NT2/D1 (cell line): ENCODE measurements at regions not wholly inside any gene's neighbourhood (a gene's known extent, or its start where the extent isn't known, plus 50 kb on each side); places are given as distances from the start of the nearest gene placed in this dataset.

ENCODE experiments used
- SUZ12 ChIP-seq: IDR thresholded peaks from 2 replicates; pipeline ENCODE4 v1.6.1; 2011; ENCODE audit not compliant: insufficient read length, insufficient read depth; ENCODE audit errors: extremely low read depth
- YY1 ChIP-seq: IDR thresholded peaks from 2 replicates; pipeline ENCODE4 v1.6.1; 2011; ENCODE audit not compliant: insufficient read length, insufficient read depth
- ZNF274 ChIP-seq: IDR thresholded peaks from 2 replicates; pipeline ENCODE4 v1.6.1; 2011; ENCODE audit warnings: mild to moderate bottlenecking, low read depth, low read length

DNA sequence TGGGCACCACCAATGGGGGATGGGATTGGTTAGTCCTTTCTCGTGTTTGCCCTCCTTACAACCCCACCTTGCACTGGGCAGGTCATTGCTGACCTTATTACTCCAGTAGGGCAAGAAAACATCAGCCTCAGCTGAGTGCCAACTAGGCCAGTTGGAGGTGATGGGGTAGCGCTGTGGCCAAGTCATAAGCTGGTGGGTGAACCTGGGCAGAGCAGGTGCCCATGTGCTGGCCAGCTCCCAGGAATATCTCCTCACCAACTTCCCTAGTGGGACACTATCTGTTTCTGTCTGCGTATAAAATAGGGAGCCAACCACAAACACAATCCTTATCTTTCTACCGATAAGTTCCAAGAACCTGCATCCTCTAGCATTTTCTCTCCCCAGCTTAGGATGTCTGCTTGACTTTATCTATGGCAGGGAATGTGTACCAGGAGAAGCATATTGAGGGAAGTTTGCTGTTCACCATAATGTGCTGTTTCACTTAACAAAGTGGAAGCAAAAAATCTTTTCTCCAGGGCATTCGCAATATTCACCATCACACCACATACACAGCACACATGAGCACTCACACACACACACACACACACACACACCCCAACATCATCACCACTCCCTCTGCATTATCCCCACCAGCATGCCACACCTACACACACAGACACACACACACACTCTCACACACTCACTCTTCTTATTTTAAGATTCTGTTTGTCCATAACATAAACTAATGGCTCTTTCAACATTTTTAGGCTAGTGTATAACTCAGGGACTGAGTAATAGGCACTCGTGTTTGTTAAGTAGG lies 390.0 kb downstream of the ENC1 start:
- no peak for TF ChIP-seq SUZ12
- no peak for TF ChIP-seq YY1
- no peak for TF ChIP-seq ZNF274
